Ishikawa (cell line): ENCODE measurements at regions not wholly inside any gene's neighbourhood (a gene's known extent, or its start where the extent isn't known, plus 50 kb on each side); places are given as distances from the start of the nearest gene placed in this dataset.

Experiments used
- CEBPB ChIP-seq: IDR thresholded peaks from 2 replicates; pipeline ENCODE4 v1.6.1; 2012
- CREB1 ChIP-seq: IDR thresholded peaks from 2 replicates; pipeline ENCODE4 v1.6.1; 2012; ENCODE audit warnings: low read depth
- EGR1 ChIP-seq: IDR thresholded peaks from 2 replicates; pipeline ENCODE4 v1.6.1; 2012
- EP300 ChIP-seq: IDR thresholded peaks from 2 replicates; pipeline ENCODE4 v1.6.1; 2012; ENCODE audit warnings: borderline replicate concordance
- FOXM1 ChIP-seq: IDR thresholded peaks from 2 replicates; pipeline ENCODE4 v1.6.1; 2012; ENCODE audit warnings: low read depth, borderline replicate concordance
- MAX ChIP-seq: IDR thresholded peaks from 2 replicates; pipeline ENCODE4 v1.6.1; 2012
- NFIC ChIP-seq: IDR thresholded peaks from 2 replicates; pipeline ENCODE4 v1.6.1; 2012
- RAD21 ChIP-seq: IDR thresholded peaks from 2 replicates; pipeline ENCODE4 v1.6.1; 2012; ENCODE audit warnings: low read depth
- REST ChIP-seq: IDR thresholded peaks from 2 replicates; pipeline ENCODE4 v1.6.1; 2012; ENCODE audit warnings: low read depth, mild to moderate bottlenecking
- TAF1 ChIP-seq: IDR thresholded peaks from 2 replicates; pipeline ENCODE4 v1.6.1; 2012; ENCODE audit warnings: low read depth, mild to moderate bottlenecking
- TCF12 ChIP-seq: IDR thresholded peaks from 2 replicates; pipeline ENCODE4 v1.6.1; 2012; ENCODE audit warnings: low read depth
- TEAD4 ChIP-seq: IDR thresholded peaks from 2 replicates; pipeline ENCODE4 v1.6.1; 2012
- USF1 ChIP-seq: IDR thresholded peaks from 2 replicates; pipeline ENCODE4 v1.6.1; 2012
- YY1 ChIP-seq: IDR thresholded peaks from 2 replicates; pipeline ENCODE4 v1.6.1; 2012; ENCODE audit warnings: low read depth
- ZBTB7A ChIP-seq: IDR thresholded peaks from 2 replicates; pipeline ENCODE4 v1.6.1; 2012; ENCODE audit warnings: low read depth

DNA sequence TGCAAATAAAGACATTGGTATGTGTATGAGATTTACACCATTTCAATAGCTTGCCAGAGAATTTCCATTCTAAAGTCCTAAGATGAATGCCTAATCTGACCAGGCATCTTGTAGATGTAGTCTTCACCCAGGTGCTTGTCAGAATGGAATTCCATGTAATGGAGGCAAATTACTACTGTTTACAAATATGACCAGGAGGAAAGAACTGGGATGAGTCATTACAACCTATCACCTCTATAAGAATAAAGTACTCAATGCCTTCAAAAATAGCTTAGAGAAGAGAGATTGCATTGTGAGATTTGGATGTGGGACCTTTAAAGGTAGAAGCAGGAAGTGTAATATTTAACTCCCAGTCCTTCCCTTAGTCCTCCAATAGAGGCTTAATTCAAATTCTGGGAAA lies 507.0 kb upstream of the PTGER4 start:
- TF ChIP-seq TCF12, result no peak
- TF ChIP-seq EP300, result no peak
- TF ChIP-seq RAD21, result no peak
- TF ChIP-seq REST, result no peak
- no peak for TF ChIP-seq CEBPB
- no peak for TF ChIP-seq MAX
- no peak for TF ChIP-seq TAF1
- TF ChIP-seq TEAD4, result no peak
- TF ChIP-seq CREB1, result no peak
- TF ChIP-seq NFIC, result no peak
- no peak for TF ChIP-seq USF1
- TF ChIP-seq EGR1, result no peak
- TF ChIP-seq FOXM1, result no peak
- TF ChIP-seq YY1, result no peak
- TF ChIP-seq ZBTB7A, result no peak

GRCh38 chr5:40171971-40172370 lies 507.7 kb upstream of the PTGER4 start:
- no peak for TF ChIP-seq NFIC
- no peak for TF ChIP-seq FOXM1
- TF ChIP-seq USF1, result no peak
- no peak for TF ChIP-seq TEAD4
- TF ChIP-seq RAD21, result no peak
- TF ChIP-seq TCF12, result no peak
- no peak for TF ChIP-seq REST
- TF ChIP-seq YY1, result no peak
- TF ChIP-seq TAF1, result no peak
- TF ChIP-seq ZBTB7A, result no peak
- no peak for TF ChIP-seq CEBPB
- TF ChIP-seq CREB1, result no peak
- no peak for TF ChIP-seq EGR1
- no peak for TF ChIP-seq MAX

DNA sequence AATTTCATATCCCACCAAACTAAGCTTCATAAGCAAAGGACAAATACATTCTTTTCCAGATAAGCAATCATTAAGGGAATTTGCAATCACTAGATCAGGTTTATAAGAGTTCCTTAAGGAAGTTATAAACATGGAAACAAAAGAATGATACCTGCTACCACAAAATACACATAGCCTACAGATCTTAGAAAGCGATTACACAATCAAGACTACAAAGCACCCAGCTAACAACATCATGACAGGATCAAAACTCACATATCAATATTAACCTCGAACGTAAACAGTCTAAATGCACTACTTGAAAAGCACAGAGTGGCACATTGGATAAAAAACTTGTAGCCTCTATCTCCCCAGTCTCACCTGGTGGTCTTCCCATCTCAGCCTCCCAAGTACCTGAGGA lies 512.4 kb upstream of the PTGER4 start:
- no peak for TF ChIP-seq RAD21
- TF ChIP-seq NFIC, result no peak
- TF ChIP-seq TCF12, result no peak
- TF ChIP-seq TEAD4, result no peak
- no peak for TF ChIP-seq CREB1
- no peak for TF ChIP-seq REST
- TF ChIP-seq YY1, result no peak
- TF ChIP-seq EP300, result no peak
- no peak for TF ChIP-seq CEBPB
- no peak for TF ChIP-seq MAX
- no peak for TF ChIP-seq ZBTB7A
- TF ChIP-seq FOXM1, result no peak
- no peak for TF ChIP-seq EGR1
- no peak for TF ChIP-seq TAF1
- TF ChIP-seq USF1, result no peak

- TF ChIP-seq USF1 (no peak), CREB1 (no peak), TCF12 (no peak), RAD21 (no peak)
Observed at GRCh38 chr5:40166802-40167201, 512.9 kb upstream of the PTGER4 start.
